DND-41 (cell line): ENCODE measurements at regions not wholly inside any gene's neighbourhood (a gene's known extent, or its start where the extent isn't known, plus 50 kb on each side); places are given as distances from the start of the nearest gene placed in this dataset.

Experiments
- ATAC-seq: fragments of 200-7000 bp; cut with Tn5 transposase; 3 replicates; pipeline ENCODE4 v1.9.1; 2021; ENCODE audit warnings: low read depth; ENCODE audit not compliant: insufficient read depth
- DNase-seq: peaks from one replicate; pipeline ENCODE4 v3.0.0-alpha.2; 2020
- H2AFZ ChIP-seq: 2 replicates; pipeline ENCODE4 v1.6.0; 2012; ENCODE audit warnings: low read depth, low read length
- H3K27ac ChIP-seq: 2 replicates; pipeline ENCODE4 v1.5.1; 2012; ENCODE audit warnings: low read length, inconsistent platforms
- H3K27me3 ChIP-seq: fragments of 200-600 bp; sonication (generic); 2 replicates; pipeline ENCODE4 v1.6.0; 2012; ENCODE audit warnings: low read length, mild to moderate bottlenecking, inconsistent platforms; ENCODE audit not compliant: insufficient read depth, poor library complexity
- H3K36me3 ChIP-seq: 2 replicates; pipeline ENCODE4 v1.5.1; 2012; ENCODE audit warnings: low read length, inconsistent platforms; ENCODE audit not compliant: insufficient read depth
- H3K4me1 ChIP-seq: 2 replicates; pipeline ENCODE4 v1.5.1; 2012; ENCODE audit warnings: mild to moderate bottlenecking, low read length; ENCODE audit not compliant: insufficient read depth
- H3K4me2 ChIP-seq: 2 replicates; pipeline ENCODE4 v1.6.0; 2012; ENCODE audit warnings: mild to moderate bottlenecking, moderate library complexity, low read length, inconsistent platforms; ENCODE audit not compliant: insufficient read depth
- H3K4me3 ChIP-seq, 2 experiments: fragments of 200-600 bp in 1 of 2; shearing (Covaris generic) in 1 of 2; 2 replicates each; pipeline ENCODE4 v1.5.1; 2012 to 2016; ENCODE audit warnings: inconsistent platforms in 2 of 2, low read length in 2 of 2, mild to moderate bottlenecking in 2 of 2, low read depth in 1 of 2, moderate library complexity in 1 of 2
- H3K79me2 ChIP-seq: 2 replicates; pipeline ENCODE4 v1.6.0; 2012; ENCODE audit warnings: low read length, inconsistent platforms; ENCODE audit not compliant: insufficient read depth
- H3K9ac ChIP-seq: 2 replicates; pipeline ENCODE4 v1.6.0; 2012; ENCODE audit warnings: low read depth, mild to moderate bottlenecking, inconsistent platforms, low read length, moderate library complexity
- H3K9me3 ChIP-seq: 2 replicates; pipeline ENCODE4 v1.5.1; 2012; ENCODE audit warnings: low read length, moderate library complexity, mild to moderate bottlenecking, inconsistent platforms; ENCODE audit not compliant: insufficient read depth, severe bottlenecking
- H4K20me1 ChIP-seq: 2 replicates; pipeline ENCODE4 v1.6.0; 2012; ENCODE audit warnings: low read length; ENCODE audit not compliant: insufficient read depth
- EZH2 ChIP-seq: IDR thresholded peaks from 3 replicates; pipeline ENCODE4 v1.6.1; 2012; ENCODE audit warnings: borderline replicate concordance, low read depth, mild to moderate bottlenecking, moderate library complexity, low read length, inconsistent platforms; ENCODE audit not compliant: severe bottlenecking
- TF ChIP-seq, protein P1 (sequence below): IDR thresholded peaks from 2 replicates; pipeline ENCODE4 v1.5.1; 2012; ENCODE audit warnings: borderline replicate concordance, low read length, moderate library complexity, mild to moderate bottlenecking; ENCODE audit not compliant: poor library complexity, severe bottlenecking; ENCODE audit errors: extremely low read depth

DNA sequence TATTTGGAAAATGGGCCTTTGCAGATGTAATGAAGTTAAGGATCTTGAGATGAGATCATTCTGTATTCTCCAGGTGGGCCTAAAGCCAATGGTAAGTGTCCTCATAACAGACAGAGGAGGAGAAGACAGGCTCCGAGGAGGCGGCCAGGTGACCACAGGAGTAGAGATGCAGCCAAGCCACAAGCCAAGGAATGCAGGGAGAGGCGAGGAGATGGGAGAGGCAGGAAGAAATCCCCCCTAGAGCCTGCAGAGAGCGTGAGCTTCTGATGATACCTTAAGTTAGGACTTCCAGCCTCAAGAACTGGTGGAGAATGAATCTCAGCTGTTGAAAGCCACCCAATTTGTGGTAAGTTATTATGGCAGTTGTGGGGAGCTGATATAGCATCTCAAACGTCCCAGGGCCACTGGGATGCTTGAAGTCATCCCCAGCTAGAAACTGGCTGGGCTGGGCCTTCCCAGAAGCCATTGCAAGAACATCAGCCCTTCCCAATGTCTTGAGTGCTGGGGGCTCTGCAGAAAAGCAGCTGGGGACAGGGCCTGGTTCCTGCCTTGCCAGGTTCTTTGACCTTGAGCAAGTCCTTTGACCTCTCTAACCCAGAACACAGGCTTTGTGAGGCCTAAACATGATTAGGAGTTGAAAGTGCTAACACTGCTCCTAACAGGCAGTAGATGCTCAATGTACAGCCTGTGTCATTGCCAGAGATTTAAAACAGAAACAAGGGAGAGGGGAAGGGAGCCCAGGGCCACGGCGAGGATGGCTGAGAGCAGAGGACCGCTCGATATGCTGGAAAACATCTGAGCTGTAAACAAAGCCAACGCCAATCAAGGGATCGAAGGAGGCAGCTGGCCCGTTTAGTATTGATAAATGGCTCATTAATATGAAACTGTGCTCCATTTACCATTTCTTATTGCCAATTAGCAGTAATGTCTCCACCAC lies 632.3 kb downstream of the TBC1D22A start:
- H3K4me1 ChIP-seq: no peaks in the 10 kb centered on the region
- H3K36me3 ChIP-seq: no peaks in the 10 kb centered on the region
- DNase-seq (no peak), ATAC-seq (no peak)
- no peak overlapping the region for H3K4me2 ChIP-seq
- no peak overlapping the region for H3K9ac ChIP-seq
- no peak overlapping the region for H3K4me3 ChIP-seq
- TF ChIP-seq, protein P1, sequence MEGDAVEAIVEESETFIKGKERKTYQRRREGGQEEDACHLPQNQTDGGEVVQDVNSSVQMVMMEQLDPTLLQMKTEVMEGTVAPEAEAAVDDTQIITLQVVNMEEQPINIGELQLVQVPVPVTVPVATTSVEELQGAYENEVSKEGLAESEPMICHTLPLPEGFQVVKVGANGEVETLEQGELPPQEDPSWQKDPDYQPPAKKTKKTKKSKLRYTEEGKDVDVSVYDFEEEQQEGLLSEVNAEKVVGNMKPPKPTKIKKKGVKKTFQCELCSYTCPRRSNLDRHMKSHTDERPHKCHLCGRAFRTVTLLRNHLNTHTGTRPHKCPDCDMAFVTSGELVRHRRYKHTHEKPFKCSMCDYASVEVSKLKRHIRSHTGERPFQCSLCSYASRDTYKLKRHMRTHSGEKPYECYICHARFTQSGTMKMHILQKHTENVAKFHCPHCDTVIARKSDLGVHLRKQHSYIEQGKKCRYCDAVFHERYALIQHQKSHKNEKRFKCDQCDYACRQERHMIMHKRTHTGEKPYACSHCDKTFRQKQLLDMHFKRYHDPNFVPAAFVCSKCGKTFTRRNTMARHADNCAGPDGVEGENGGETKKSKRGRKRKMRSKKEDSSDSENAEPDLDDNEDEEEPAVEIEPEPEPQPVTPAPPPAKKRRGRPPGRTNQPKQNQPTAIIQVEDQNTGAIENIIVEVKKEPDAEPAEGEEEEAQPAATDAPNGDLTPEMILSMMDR: no peak
- no peak for TF ChIP-seq EZH2
- 0 out of 2 replicates have a peak, but pooled peaks cover 6% of the 10 kb centered on the region for H4K20me1 ChIP-seq
- H3K9me3 ChIP-seq: no peaks in the 10 kb centered on the region
- no peaks in the 10 kb centered on the region for H3K27me3 ChIP-seq
- no peak overlapping the region for H3K27ac ChIP-seq
- no peaks in the 10 kb centered on the region for H3K79me2 ChIP-seq
- H2AFZ ChIP-seq: no peak overlapping the region

DNA sequence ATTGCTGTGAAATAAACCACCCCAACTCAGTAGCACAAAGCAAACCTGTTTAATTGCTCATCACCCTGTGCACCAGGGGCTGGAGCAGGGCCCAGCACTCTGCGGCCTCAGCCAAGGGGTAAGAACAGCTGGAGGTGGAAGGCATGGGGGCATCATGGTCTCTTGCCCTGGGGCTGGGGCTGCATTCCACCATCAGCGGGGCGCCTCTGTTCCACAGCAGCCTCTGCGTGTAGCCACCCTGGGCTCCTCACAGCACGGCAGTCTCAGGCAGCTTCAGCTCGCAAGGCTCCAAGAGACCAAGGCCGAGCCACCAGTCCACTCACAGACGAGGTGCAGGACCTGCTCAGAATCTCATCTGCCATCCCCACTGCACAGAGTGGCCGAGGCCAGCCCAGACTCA lies 630.7 kb downstream of the TBC1D22A start:
- Histone ChIP-seq H3K4me2 (no peak overlapping the region), H3K27ac (no peak overlapping the region), H4K20me1 (peaks cover 6% of the 10 kb centered on the region; the same call in 1 of the 2 replicates), H3K27me3 (no peaks in the 10 kb centered on the region), H3K4me1 (no peaks in the 10 kb centered on the region), H3K79me2 (no peaks in the 10 kb centered on the region), H3K9ac (no peak overlapping the region), H3K9me3 (no peaks in the 10 kb centered on the region), H2AFZ (no peak overlapping the region), H3K36me3 (no peaks in the 10 kb centered on the region), H3K4me3 (no peak overlapping the region)
- TF ChIP-seq EZH2: no peak
- TF ChIP-seq, protein P1: no peak
- ATAC-seq (no peak), DNase-seq (no peak)

DNA sequence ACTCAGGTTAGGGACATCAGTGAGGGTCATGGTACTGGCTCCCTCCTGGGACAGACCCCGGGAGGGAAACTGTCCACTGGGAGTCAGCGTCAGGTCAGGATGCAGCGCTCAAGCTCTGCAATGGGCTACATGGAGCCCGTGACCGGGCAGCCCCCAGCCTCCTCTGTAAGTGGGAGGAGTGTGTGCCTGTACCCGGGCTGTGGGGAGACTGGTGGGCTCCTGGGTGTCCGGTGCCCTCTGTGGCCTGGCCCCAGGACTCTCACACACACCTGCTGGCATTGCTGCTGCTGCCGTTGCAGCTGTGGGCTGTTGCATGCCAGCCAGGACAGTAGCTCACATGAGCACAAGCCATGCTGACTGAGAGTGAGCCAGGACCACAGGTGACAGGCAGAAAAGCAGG lies 630.3 kb downstream of the TBC1D22A start:
- Histone ChIP-seq H3K79me2 (no peaks in the 10 kb centered on the region), H3K36me3 (no peaks in the 10 kb centered on the region), H2AFZ (no peak overlapping the region), H3K4me1 (no peaks in the 10 kb centered on the region), H3K9me3 (no peaks in the 10 kb centered on the region), H3K9ac (no peak overlapping the region), H3K4me3 (no peak overlapping the region), H4K20me1 (peaks cover 6% of the 10 kb centered on the region; the same call in 1 of the 2 replicates), H3K4me2 (no peak overlapping the region), H3K27me3 (no peaks in the 10 kb centered on the region), H3K27ac (no peak overlapping the region)
- ATAC-seq (no peak), DNase-seq (no peak)
- no peak for TF ChIP-seq EZH2
- TF ChIP-seq, protein P1: no peak
